ENCODE measurements at regions not wholly inside any gene's neighbourhood (a gene's known extent, or its start where the extent isn't known, plus 50 kb on each side); places are given as distances from the start of the nearest gene placed in this dataset.

- TF ChIP-seq CTCF (IDR thresholded peaks at IDR 0.05) (no peak), EZH2 (IDR thresholded peaks at IDR 0.05) (no peak)
Observed at GRCh38 chr11:134576286-134576685, 164.2 kb upstream of the B3GAT1 start.
